PC-3 (cell line): ENCODE measurements at regions not wholly inside any gene's neighbourhood (a gene's known extent, or its start where the extent isn't known, plus 50 kb on each side); places are given as distances from the start of the nearest gene placed in this dataset.

Source experiments
- EZH2 ChIP-seq: fragments of 300-600 bp; sonication (generic); IDR thresholded peaks from one replicate; pipeline ENCODE4 v1.6.1; 2017; ENCODE audit warnings: antibody characterized with exemption, mild to moderate bottlenecking, low read length; ENCODE audit not compliant: unreplicated experiment
- EZH2phosphoT487 ChIP-seq: fragments of 300-600 bp; sonication (generic); IDR thresholded peaks from 2 replicates; pipeline ENCODE4 v1.6.1; 2018; ENCODE audit warnings: mild to moderate bottlenecking, antibody characterized with exemption, low read length, borderline replicate concordance
- TF ChIP-seq, protein P1 (sequence below): fragments of 300-600 bp; sonication (generic); conservative IDR thresholded peaks from 2 replicates; pipeline ENCODE4 v1.5.1; 2017; ENCODE audit warnings: antibody characterized with exemption, low read depth, mild to moderate bottlenecking, low read length

- TF ChIP-seq EZH2phosphoT487 (no peak), EZH2 (no peak)
- TF ChIP-seq, protein P1, sequence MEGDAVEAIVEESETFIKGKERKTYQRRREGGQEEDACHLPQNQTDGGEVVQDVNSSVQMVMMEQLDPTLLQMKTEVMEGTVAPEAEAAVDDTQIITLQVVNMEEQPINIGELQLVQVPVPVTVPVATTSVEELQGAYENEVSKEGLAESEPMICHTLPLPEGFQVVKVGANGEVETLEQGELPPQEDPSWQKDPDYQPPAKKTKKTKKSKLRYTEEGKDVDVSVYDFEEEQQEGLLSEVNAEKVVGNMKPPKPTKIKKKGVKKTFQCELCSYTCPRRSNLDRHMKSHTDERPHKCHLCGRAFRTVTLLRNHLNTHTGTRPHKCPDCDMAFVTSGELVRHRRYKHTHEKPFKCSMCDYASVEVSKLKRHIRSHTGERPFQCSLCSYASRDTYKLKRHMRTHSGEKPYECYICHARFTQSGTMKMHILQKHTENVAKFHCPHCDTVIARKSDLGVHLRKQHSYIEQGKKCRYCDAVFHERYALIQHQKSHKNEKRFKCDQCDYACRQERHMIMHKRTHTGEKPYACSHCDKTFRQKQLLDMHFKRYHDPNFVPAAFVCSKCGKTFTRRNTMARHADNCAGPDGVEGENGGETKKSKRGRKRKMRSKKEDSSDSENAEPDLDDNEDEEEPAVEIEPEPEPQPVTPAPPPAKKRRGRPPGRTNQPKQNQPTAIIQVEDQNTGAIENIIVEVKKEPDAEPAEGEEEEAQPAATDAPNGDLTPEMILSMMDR, result no peak
These were observed 1898.0 kb upstream of the PCDH7 start for GRCh38 chr4:28822163-28822562.
